ENCODE measurements at regions not wholly inside any gene's neighbourhood (a gene's known extent, or its start where the extent isn't known, plus 50 kb on each side); places are given as distances from the start of the nearest gene placed in this dataset.

GRCh38 chr6:4388675-4389074 is 253.3 kb upstream of the ECI2 start:
- TF ChIP-seq POLR2A (IDR thresholded peaks at IDR 0.05; ENCODE audit: low read depth) (no peak), CTCF (IDR thresholded peaks at IDR 0.05) (no peak), POLR2AphosphoS5 (IDR thresholded peaks at IDR 0.05) (no peak)
